ENCODE measurements at regions not wholly inside any gene's neighbourhood (a gene's known extent, or its start where the extent isn't known, plus 50 kb on each side); places are given as distances from the start of the nearest gene placed in this dataset.

DNA sequence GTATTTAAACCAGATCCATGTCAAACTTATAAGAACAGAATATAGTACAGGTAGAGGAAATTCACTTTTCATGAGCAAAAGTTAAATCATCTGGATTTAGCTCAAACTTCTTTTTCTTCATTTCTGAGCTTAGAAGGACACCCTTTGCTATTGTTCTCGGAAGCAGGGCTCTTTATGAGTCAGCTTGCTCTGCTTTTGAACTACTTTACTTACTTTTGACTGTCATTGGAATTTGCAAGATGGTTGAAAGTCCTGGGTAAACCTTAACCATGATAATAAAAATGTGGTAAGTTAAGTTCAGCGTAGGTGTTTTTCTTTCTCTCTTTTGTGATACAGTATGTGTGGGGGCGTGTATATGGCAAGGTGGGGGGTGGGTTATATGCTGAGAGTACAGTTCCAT lies 312.7 kb upstream of the DPH6 start:
- no peaks in the 10 kb centered on the region for H3K27me3 ChIP-seq (ENCODE audit: control insufficient read depth in 2 of 2, insufficient read depth in 1 of 2, low read length in 1 of 2)
- no peak for DNase-seq (ENCODE audit: low read depth in 6 of 9, low spot score in 9 of 9)
- H3K36me3 ChIP-seq (ENCODE audit: control insufficient read depth in 2 of 2, insufficient read depth in 2 of 2, low read length in 1 of 2): no peaks in the 10 kb centered on the region
- H3K4me1 ChIP-seq (ENCODE audit: control insufficient read depth in 2 of 2, insufficient read depth in 2 of 2, low read length in 2 of 2): no peaks in the 10 kb centered on the region
- H3K27ac ChIP-seq (ENCODE audit: low read depth in 1 of 2, low read length in 1 of 2): no peak overlapping the region
- H3K4me3 ChIP-seq (ENCODE audit: low read length in 2 of 2): no peak overlapping the region
- WGBS: 83% methylated on average over 3 of the region's 3 CpGs
- no peaks in the 10 kb centered on the region for H3K9me3 ChIP-seq (ENCODE audit: control insufficient read depth in 2 of 2, insufficient read depth in 1 of 2, low read length in 1 of 2)

DNA sequence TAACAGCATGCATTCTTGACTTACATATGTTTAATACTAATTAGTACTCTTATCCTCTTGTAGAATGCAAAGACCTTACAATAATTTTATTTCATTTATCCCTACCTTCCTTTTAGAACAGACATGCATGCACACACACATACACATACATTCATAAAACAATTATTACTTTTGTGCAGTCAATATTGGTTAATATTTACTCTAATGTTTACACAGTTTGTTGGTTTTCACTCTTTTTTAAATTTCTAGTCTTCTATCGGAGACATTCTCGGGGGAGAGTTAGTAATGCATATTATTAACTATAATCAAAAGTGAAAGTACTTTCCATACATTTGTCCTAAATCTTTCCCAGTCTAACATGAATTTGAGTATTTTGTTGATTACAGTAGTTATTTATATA lies 317.7 kb upstream of the DPH6 start:
- no peaks in the 10 kb centered on the region for H3K27me3 ChIP-seq (ENCODE audit: control insufficient read depth in 2 of 2, insufficient read depth in 1 of 2, low read length in 1 of 2)
- no peak for DNase-seq (ENCODE audit: low read depth in 6 of 9, low spot score in 9 of 9)
- no peak overlapping the region for H3K4me3 ChIP-seq (ENCODE audit: low read length in 2 of 2)
- no peak overlapping the region for H3K27ac ChIP-seq (ENCODE audit: low read depth in 1 of 2, low read length in 1 of 2)
- 98% methylated on average over 2 of the region's 2 CpGs for WGBS
- H3K9me3 ChIP-seq (ENCODE audit: control insufficient read depth in 2 of 2, insufficient read depth in 1 of 2, low read length in 1 of 2): no peaks in the 10 kb centered on the region
- no peaks in the 10 kb centered on the region for H3K36me3 ChIP-seq (ENCODE audit: control insufficient read depth in 2 of 2, insufficient read depth in 2 of 2, low read length in 1 of 2)
- H3K4me1 ChIP-seq (ENCODE audit: control insufficient read depth in 2 of 2, insufficient read depth in 2 of 2, low read length in 2 of 2): no peaks in the 10 kb centered on the region

DNA sequence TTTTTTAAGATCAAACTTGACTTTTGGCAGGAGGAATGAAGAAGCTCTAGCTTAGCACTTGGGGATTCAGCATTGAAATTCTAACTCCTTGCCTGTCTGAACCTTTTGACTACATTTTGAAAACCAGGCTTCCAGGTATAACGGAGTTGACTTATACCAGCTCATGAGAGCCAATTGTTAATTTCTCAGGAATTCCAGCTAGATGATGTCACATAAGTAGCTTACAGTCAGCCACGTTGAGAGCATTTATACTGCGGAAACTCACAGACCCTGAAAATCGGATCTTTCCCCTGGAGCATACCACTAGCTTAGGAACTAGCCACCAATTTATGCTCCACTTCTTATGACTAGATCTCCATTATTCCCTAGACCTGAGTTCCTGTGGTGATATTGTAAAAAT lies 321.4 kb upstream of the DPH6 start:
- DNase-seq (ENCODE audit: low read depth in 6 of 9, low spot score in 9 of 9): no peak
- H3K4me3 ChIP-seq (ENCODE audit: low read length in 2 of 2): no peak overlapping the region
- no peak overlapping the region for H3K27ac ChIP-seq (ENCODE audit: low read depth in 1 of 2, low read length in 1 of 2)
- H3K9me3 ChIP-seq (ENCODE audit: control insufficient read depth in 2 of 2, insufficient read depth in 1 of 2, low read length in 1 of 2): no peaks in the 10 kb centered on the region
- no peaks in the 10 kb centered on the region for H3K36me3 ChIP-seq (ENCODE audit: control insufficient read depth in 2 of 2, insufficient read depth in 2 of 2, low read length in 1 of 2)
- 93% methylated on average over 4 of the region's 4 CpGs for WGBS
- H3K4me1 ChIP-seq (ENCODE audit: control insufficient read depth in 2 of 2, insufficient read depth in 2 of 2, low read length in 2 of 2): no peaks in the 10 kb centered on the region
- H3K27me3 ChIP-seq (ENCODE audit: control insufficient read depth in 2 of 2, insufficient read depth in 1 of 2, low read length in 1 of 2): no peaks in the 10 kb centered on the region

DNA sequence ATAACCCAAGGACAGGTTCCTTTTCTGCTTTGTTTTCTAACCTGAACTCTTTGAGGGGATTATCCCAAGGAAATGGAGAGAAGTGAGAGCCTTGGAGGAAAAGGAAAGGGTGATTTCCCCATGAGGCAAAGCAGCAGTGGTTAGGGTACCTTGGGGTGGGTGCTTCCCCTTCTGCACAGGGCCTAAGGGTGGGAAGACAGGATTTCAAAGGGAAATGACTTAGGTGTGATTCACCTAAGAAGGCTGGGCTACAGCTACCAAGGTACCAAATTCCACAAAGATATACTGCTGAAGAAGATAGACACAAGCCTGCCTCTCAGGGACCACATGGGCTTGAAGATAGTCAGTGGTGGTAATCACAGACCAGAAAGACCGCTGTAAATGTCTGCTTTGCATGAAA lies 325.3 kb upstream of the DPH6 start:
- WGBS: 86% methylated on average over 1 of the region's 1 CpG
- no peak overlapping the region for H3K4me3 ChIP-seq (ENCODE audit: low read length in 2 of 2)
- H3K27me3 ChIP-seq (ENCODE audit: control insufficient read depth in 2 of 2, insufficient read depth in 1 of 2, low read length in 1 of 2): no peaks in the 10 kb centered on the region
- H3K9me3 ChIP-seq (ENCODE audit: control insufficient read depth in 2 of 2, insufficient read depth in 1 of 2, low read length in 1 of 2): no peaks in the 10 kb centered on the region
- H3K27ac ChIP-seq (ENCODE audit: low read depth in 1 of 2, low read length in 1 of 2): no peak overlapping the region
- DNase-seq (ENCODE audit: low read depth in 6 of 9, low spot score in 9 of 9): no peak
- no peaks in the 10 kb centered on the region for H3K36me3 ChIP-seq (ENCODE audit: control insufficient read depth in 2 of 2, insufficient read depth in 2 of 2, low read length in 1 of 2)
- H3K4me1 ChIP-seq (ENCODE audit: control insufficient read depth in 2 of 2, insufficient read depth in 2 of 2, low read length in 2 of 2): no peaks in the 10 kb centered on the region

DNA sequence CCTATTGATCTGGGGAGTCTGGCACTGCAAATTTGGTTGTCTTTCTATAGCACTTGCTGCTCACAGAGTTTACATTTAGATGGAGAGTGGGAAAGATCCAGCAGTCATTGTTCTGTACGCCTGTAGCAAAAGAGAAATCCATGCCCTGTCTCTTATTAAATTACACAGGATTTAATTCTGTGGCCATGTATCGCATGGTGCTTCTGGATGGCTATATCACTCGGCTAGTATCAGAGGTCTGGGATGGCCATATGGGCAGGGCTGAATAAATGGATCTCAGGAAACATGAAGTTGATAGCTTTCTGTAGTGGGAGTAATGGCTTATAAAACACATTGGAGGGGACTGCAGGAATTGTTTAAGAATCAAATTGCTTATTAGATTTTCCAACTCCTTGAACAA lies 325.8 kb upstream of the DPH6 start:
- WGBS: 94% methylated on average over 3 of the region's 3 CpGs
- Histone ChIP-seq H3K4me3 (ENCODE audit: low read length in 2 of 2) (no peak overlapping the region), H3K27me3 (ENCODE audit: control insufficient read depth in 2 of 2, insufficient read depth in 1 of 2, low read length in 1 of 2) (no peaks in the 10 kb centered on the region), H3K27ac (ENCODE audit: low read depth in 1 of 2, low read length in 1 of 2) (no peak overlapping the region), H3K4me1 (ENCODE audit: control insufficient read depth in 2 of 2, insufficient read depth in 2 of 2, low read length in 2 of 2) (no peaks in the 10 kb centered on the region), H3K36me3 (ENCODE audit: control insufficient read depth in 2 of 2, insufficient read depth in 2 of 2, low read length in 1 of 2) (no peaks in the 10 kb centered on the region), H3K9me3 (ENCODE audit: control insufficient read depth in 2 of 2, insufficient read depth in 1 of 2, low read length in 1 of 2) (no peaks in the 10 kb centered on the region)
- DNase-seq (ENCODE audit: low read depth in 6 of 9, low spot score in 9 of 9): no peak

DNA sequence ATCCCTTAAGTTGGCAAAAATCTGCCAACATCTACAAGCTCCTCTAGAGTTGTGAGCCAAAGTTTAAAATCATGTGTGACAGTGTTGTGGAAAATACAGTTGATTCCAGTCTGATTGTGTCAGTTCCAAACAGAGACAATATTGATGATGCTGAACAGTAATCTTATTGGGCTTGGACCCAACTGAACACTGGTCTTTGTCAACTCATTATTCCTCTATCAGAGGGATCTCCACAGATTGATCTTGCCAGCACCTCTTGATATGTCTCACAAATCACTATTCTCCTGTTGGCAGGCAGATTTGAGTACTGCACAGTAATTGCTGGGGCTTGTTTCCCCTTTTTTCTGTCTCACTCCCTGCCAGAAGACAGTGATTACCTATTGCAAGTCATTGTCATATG lies 326.6 kb upstream of the DPH6 start:
- no peaks in the 10 kb centered on the region for H3K36me3 ChIP-seq (ENCODE audit: control insufficient read depth in 2 of 2, insufficient read depth in 2 of 2, low read length in 1 of 2)
- no peak overlapping the region for H3K4me3 ChIP-seq (ENCODE audit: low read length in 2 of 2)
- no peaks in the 10 kb centered on the region for H3K4me1 ChIP-seq (ENCODE audit: control insufficient read depth in 2 of 2, insufficient read depth in 2 of 2, low read length in 2 of 2)
- no peak overlapping the region for H3K27ac ChIP-seq (ENCODE audit: low read depth in 1 of 2, low read length in 1 of 2)
- no peak for DNase-seq (ENCODE audit: low read depth in 6 of 9, low spot score in 9 of 9)
- H3K27me3 ChIP-seq (ENCODE audit: control insufficient read depth in 2 of 2, insufficient read depth in 1 of 2, low read length in 1 of 2): no peaks in the 10 kb centered on the region
- no peaks in the 10 kb centered on the region for H3K9me3 ChIP-seq (ENCODE audit: control insufficient read depth in 2 of 2, insufficient read depth in 1 of 2, low read length in 1 of 2)

DNA sequence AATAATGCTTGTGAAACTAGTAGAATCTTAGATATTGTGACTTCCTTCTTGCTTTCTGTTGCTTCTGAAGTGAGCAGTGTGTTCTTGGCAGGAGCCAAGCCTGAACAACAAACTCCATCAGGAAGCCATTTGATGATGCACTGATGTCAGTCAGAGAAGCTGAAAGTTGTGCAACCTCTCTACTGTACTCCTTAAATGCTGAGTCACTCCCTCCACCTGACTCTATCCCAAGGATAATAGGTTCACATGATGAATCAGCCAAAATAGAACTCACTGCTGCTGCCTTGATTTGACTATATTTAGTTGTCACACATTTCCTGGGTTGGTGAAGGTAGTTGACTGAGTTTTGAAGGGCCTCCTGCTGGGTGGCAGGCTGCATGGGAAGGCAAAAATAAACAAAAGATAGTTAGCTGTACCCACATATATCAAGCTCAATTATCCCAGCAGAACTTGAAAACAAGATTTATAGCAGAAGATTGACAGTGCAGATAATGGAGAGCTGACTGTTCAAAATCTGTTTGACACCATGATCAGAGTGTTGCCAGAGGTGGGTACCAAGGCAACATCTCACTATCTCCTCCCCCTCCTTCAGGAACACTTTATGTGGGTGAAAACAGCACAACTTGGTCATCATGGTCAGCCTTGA lies 328.4 kb upstream of the DPH6 start:
- H3K36me3 ChIP-seq (ENCODE audit: control insufficient read depth in 2 of 2, insufficient read depth in 2 of 2, low read length in 1 of 2): no peaks in the 10 kb centered on the region
- no peak overlapping the region for H3K27ac ChIP-seq (ENCODE audit: low read depth in 1 of 2, low read length in 1 of 2)
- DNase-seq (ENCODE audit: low read depth in 6 of 9, low spot score in 9 of 9): no peak
- no peak overlapping the region for H3K4me3 ChIP-seq (ENCODE audit: low read length in 2 of 2)
- H3K4me1 ChIP-seq (ENCODE audit: control insufficient read depth in 2 of 2, insufficient read depth in 2 of 2, low read length in 2 of 2): no peaks in the 10 kb centered on the region
- no peaks in the 10 kb centered on the region for H3K9me3 ChIP-seq (ENCODE audit: control insufficient read depth in 2 of 2, insufficient read depth in 1 of 2, low read length in 1 of 2)
- no peaks in the 10 kb centered on the region for H3K27me3 ChIP-seq (ENCODE audit: control insufficient read depth in 2 of 2, insufficient read depth in 1 of 2, low read length in 1 of 2)

DNA sequence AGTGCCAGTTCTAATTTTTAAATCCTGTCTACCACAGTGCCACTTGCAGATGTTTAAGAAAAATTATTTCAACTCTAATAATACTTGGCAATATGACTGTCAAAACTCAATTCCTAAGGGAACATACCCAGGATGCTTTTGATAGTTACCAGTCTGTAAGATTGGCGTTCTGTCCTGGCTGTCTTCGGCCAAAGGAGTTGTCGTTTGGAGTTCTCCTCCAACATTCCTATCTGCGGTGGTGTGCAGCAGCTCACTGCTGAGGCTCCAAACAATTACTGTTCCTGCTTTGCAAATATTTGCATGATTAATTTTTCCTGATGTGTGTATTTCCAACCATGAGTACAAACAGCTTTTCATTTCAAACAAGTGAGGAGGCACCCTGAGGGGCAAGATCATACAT lies 330.8 kb upstream of the DPH6 start:
- WGBS: 95% methylated on average over 4 of the region's 4 CpGs
- Histone ChIP-seq H3K36me3 (ENCODE audit: control insufficient read depth in 2 of 2, insufficient read depth in 2 of 2, low read length in 1 of 2) (no peaks in the 10 kb centered on the region), H3K9me3 (ENCODE audit: control insufficient read depth in 2 of 2, insufficient read depth in 1 of 2, low read length in 1 of 2) (no peaks in the 10 kb centered on the region), H3K27me3 (ENCODE audit: control insufficient read depth in 2 of 2, insufficient read depth in 1 of 2, low read length in 1 of 2) (no peaks in the 10 kb centered on the region), H3K4me3 (ENCODE audit: low read length in 2 of 2) (no peak overlapping the region), H3K27ac (ENCODE audit: low read depth in 1 of 2, low read length in 1 of 2) (no peak overlapping the region), H3K4me1 (ENCODE audit: control insufficient read depth in 2 of 2, insufficient read depth in 2 of 2, low read length in 2 of 2) (no peaks in the 10 kb centered on the region)
- no peak for DNase-seq (ENCODE audit: low read depth in 6 of 9, low spot score in 9 of 9)

DNA sequence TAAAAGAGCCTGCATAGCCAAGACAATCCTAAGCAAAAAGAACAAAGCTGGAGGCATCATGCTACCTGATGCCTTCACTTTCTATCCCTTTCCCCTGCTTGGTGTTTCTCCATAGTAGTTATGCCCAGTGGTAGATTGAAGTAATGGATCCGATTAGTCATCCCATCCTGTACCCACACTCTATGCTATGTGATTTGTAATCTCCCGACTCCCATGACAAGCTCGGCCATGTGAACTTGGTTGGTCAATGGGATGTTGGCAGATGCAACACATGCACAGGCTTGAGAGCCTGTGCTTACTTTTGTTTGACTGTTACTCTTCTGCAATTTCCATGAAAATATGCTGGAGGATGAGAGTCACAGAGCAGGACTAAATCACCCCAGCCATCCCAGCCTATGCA lies 334.9 kb upstream of the DPH6 start:
- H3K27me3 ChIP-seq (ENCODE audit: control insufficient read depth in 2 of 2, insufficient read depth in 1 of 2, low read length in 1 of 2): no peaks in the 10 kb centered on the region
- no peak overlapping the region for H3K27ac ChIP-seq (ENCODE audit: low read depth in 1 of 2, low read length in 1 of 2)
- 98% methylated on average over 3 of the region's 3 CpGs for WGBS
- no peak overlapping the region for H3K4me3 ChIP-seq (ENCODE audit: low read length in 2 of 2)
- no peak for DNase-seq (ENCODE audit: low read depth in 6 of 9, low spot score in 9 of 9)
- H3K36me3 ChIP-seq (ENCODE audit: control insufficient read depth in 2 of 2, insufficient read depth in 2 of 2, low read length in 1 of 2): no peaks in the 10 kb centered on the region
- H3K4me1 ChIP-seq (ENCODE audit: control insufficient read depth in 2 of 2, insufficient read depth in 2 of 2, low read length in 2 of 2): no peaks in the 10 kb centered on the region
- H3K9me3 ChIP-seq (ENCODE audit: control insufficient read depth in 2 of 2, insufficient read depth in 1 of 2, low read length in 1 of 2): no peaks in the 10 kb centered on the region

DNA sequence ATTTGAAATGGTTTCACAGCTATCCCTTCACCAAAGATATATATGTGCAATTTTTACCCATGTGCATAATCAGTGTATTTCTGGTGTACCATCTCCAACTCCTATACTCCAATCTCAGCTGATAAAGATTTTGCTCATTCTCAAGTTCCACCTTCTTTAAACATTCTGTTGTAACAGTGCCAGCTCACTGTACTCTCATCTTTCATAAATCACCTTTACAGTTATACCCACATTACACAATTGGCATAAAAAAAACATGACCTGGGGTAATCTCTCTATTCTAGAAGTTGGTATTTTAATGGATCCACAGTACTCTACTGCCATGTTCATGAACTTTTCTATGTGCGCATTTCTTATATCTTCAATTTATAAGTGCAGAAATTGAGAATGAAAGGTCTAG lies 339.9 kb upstream of the DPH6 start:
- Histone ChIP-seq H3K4me1 (ENCODE audit: control insufficient read depth in 2 of 2, insufficient read depth in 2 of 2, low read length in 2 of 2) (no peaks in the 10 kb centered on the region), H3K36me3 (ENCODE audit: control insufficient read depth in 2 of 2, insufficient read depth in 2 of 2, low read length in 1 of 2) (no peaks in the 10 kb centered on the region), H3K27me3 (ENCODE audit: control insufficient read depth in 2 of 2, insufficient read depth in 1 of 2, low read length in 1 of 2) (no peaks in the 10 kb centered on the region), H3K4me3 (ENCODE audit: low read length in 2 of 2) (no peak overlapping the region), H3K27ac (ENCODE audit: low read depth in 1 of 2, low read length in 1 of 2) (no peak overlapping the region), H3K9me3 (ENCODE audit: control insufficient read depth in 2 of 2, insufficient read depth in 1 of 2, low read length in 1 of 2) (no peaks in the 10 kb centered on the region)
- WGBS: 97% methylated on average over 1 of the region's 1 CpG
- DNase-seq (ENCODE audit: low read depth in 6 of 9, low spot score in 9 of 9): no peak
